PFSK-1 (cell line): ENCODE measurements at regions not wholly inside any gene's neighbourhood (a gene's known extent, or its start where the extent isn't known, plus 50 kb on each side); places are given as distances from the start of the nearest gene placed in this dataset.

Source experiments
- FOXP2 ChIP-seq: optimal IDR thresholded peaks from 2 replicates; pipeline ENCODE3; 2011; ENCODE audit warnings: borderline replicate concordance, control low read depth, inconsistent platforms; ENCODE audit not compliant: insufficient read depth; ENCODE audit errors: extremely low read length, extremely low read depth
- POLR2AphosphoS5 ChIP-seq: IDR thresholded peaks from 2 replicates; pipeline ENCODE4 v1.6.1; 2012; ENCODE audit warnings: low read depth, mild to moderate bottlenecking, control low read depth, low read length, moderate library complexity
- SIN3A ChIP-seq: IDR thresholded peaks from 2 replicates; pipeline ENCODE4 v1.6.1; 2012; ENCODE audit warnings: mild to moderate bottlenecking, low read length, moderate library complexity, borderline replicate concordance; ENCODE audit not compliant: insufficient read depth
- TAF1 ChIP-seq: IDR thresholded peaks from 2 replicates; pipeline ENCODE4 v1.6.1; 2012; ENCODE audit warnings: low read length, control low read depth, borderline replicate concordance; ENCODE audit not compliant: insufficient read depth
- TF ChIP-seq, protein P1 (sequence below), 2 experiments: IDR thresholded peaks; 2 replicates each; pipeline versions ENCODE4 v1.6.1 to v1.8.0; 2011 to 2012; ENCODE audit warnings: low read depth in 2 of 2, low read length in 2 of 2, control low read depth in 1 of 2, inconsistent platforms in 1 of 2, mild to moderate bottlenecking in 1 of 2, moderate library complexity in 1 of 2; ENCODE audit not compliant: insufficient read depth in 1 of 2

DNA sequence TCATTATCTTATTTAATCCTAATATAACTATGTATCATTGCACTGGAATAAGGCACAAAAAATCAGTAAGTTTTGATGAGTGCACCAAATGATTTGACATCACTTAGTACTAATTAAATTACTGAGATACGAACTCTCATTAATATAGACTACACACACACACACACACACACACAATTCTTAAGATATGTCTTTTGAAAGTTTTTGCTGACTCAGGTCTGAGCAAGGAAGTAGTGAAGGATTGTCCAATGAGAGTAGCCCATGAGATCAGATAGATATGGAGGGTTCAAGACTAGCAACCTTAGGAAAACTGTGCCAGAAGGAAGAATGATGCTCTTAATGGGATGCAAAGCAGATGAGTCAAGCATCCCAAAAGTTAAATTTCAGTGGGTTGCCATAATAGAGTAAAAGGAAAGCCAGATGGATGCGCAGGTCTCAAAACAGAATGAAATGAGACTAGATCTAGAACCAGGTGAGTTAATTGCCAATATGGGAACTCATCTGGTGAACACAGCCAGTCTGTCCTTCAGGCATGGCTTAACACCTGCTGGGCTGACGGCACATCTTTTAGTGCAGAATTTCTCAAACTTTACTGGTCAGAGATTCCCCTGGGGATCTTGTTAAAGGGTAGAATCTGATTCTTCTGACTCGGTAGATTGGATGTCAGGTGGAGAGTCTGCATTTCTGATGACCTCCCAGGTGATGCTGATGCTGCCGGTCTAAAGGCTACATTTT, 197.0 kb upstream of the NR4A3 start:
- no peak for TF ChIP-seq POLR2AphosphoS5
- TF ChIP-seq TAF1 = no peak
- no peak for TF ChIP-seq SIN3A
- TF ChIP-seq, protein P1, sequence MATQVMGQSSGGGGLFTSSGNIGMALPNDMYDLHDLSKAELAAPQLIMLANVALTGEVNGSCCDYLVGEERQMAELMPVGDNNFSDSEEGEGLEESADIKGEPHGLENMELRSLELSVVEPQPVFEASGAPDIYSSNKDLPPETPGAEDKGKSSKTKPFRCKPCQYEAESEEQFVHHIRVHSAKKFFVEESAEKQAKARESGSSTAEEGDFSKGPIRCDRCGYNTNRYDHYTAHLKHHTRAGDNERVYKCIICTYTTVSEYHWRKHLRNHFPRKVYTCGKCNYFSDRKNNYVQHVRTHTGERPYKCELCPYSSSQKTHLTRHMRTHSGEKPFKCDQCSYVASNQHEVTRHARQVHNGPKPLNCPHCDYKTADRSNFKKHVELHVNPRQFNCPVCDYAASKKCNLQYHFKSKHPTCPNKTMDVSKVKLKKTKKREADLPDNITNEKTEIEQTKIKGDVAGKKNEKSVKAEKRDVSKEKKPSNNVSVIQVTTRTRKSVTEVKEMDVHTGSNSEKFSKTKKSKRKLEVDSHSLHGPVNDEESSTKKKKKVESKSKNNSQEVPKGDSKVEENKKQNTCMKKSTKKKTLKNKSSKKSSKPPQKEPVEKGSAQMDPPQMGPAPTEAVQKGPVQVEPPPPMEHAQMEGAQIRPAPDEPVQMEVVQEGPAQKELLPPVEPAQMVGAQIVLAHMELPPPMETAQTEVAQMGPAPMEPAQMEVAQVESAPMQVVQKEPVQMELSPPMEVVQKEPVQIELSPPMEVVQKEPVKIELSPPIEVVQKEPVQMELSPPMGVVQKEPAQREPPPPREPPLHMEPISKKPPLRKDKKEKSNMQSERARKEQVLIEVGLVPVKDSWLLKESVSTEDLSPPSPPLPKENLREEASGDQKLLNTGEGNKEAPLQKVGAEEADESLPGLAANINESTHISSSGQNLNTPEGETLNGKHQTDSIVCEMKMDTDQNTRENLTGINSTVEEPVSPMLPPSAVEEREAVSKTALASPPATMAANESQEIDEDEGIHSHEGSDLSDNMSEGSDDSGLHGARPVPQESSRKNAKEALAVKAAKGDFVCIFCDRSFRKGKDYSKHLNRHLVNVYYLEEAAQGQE (IDR thresholded peaks at IDR 0.05; ENCODE audit: insufficient read depth in 1 of 2, low read depth in 2 of 2, low read length in 2 of 2) = no peak
- no peak for TF ChIP-seq FOXP2

DNA sequence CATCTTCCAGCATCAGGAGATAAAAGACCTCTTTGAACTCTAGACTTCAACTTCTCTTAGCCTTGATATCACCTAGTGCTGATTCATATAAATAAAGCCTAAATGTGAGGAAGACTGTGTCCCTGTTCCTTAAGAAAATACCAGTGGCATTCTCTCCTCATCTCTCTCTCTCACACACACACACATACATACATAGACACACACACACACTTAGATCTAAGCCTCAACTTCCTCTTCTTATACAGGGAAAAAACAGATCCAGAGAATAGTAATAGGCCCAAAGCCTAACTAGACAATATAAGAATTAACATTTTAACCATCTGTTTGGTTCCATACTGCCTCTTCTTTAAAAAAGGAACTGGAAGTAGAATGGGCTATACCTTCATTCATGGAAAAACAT, 195.3 kb upstream of the NR4A3 start:
- TF ChIP-seq POLR2AphosphoS5 = no peak
- no peak for TF ChIP-seq TAF1
- TF ChIP-seq, protein P1 (IDR thresholded peaks at IDR 0.05; ENCODE audit: insufficient read depth in 1 of 2, low read depth in 2 of 2, low read length in 2 of 2) = no peak
- TF ChIP-seq FOXP2 = no peak
- no peak for TF ChIP-seq SIN3A

DNA sequence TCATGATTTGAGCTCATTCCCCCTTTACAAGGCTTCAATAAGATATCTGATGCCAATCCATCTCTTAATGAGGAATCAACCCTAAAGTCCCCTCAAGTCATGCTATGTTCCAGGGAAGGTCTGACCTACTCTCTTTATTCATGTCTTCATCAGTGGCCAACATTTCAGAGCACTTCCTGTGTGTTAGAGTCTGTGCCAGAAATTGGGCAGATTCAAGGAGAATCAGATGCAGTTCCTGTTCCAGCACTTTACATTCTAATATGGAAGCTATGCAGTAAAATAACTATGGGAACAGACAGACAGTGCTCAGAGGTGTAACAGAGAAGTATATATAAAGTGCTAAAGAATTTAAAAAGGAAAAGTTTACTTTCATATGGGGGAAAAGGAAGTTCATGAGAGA, 193.4 kb upstream of the NR4A3 start:
- TF ChIP-seq, protein P1 (IDR thresholded peaks at IDR 0.05; ENCODE audit: insufficient read depth in 1 of 2, low read depth in 2 of 2, low read length in 2 of 2) = no peak
- no peak for TF ChIP-seq TAF1
- TF ChIP-seq POLR2AphosphoS5 = no peak
- no peak for TF ChIP-seq FOXP2
- no peak for TF ChIP-seq SIN3A

DNA sequence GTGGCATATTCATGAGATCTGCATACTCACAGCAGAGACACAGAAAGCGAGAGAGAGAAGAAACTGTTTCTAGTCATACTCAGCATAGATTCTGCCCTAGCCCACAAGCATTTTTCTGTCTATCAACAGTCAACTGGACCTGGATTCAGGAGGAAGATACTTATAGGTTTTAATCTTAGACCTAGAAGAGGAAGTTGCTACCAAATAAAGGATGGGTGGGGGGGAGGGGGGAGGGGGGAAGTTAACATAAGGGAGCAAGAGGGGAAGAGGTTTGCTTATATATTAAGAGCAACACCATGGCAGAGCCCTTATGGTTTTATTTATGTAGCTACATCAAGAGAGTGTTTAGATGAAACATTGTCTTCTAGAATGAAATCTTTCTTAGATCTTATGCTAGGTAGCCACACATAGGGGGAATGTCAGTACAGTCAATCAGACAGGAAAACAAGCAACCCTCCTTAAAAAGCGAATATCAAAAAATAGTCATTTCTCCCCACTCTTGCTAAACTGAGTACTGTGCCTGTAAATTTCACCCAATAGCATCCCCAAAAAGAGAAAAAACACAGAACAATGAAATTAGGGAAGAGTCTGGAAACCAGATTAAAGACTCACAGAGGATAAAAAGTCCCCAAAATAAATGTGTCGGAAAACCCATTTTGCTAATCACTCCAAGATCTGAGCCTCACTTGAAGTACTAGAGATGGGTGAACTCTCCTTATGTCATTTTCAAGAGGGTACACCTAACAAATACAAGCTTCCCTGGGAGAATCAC, 192.7 kb upstream of the NR4A3 start:
- TF ChIP-seq SIN3A = no peak
- TF ChIP-seq FOXP2 = no peak
- TF ChIP-seq, protein P1 (IDR thresholded peaks at IDR 0.05; ENCODE audit: insufficient read depth in 1 of 2, low read depth in 2 of 2, low read length in 2 of 2) = no peak
- TF ChIP-seq POLR2AphosphoS5 = no peak
- TF ChIP-seq TAF1 = no peak
